Tibial nerve (tissue), 4 donors: ENCODE measurements at regions not wholly inside any gene's neighbourhood (a gene's known extent, or its start where the extent isn't known, plus 50 kb on each side); places are given as distances from the start of the nearest gene placed in this dataset.

Experiments used
- EP300 ChIP-seq, 2 donors: sonication (generic); formaldehyde crosslinking; IDR thresholded peaks; one replicate each; pipeline ENCODE4 v1.6.1; 2017; ENCODE audit warnings: antibody characterized with exemption in 2 of 2, mild to moderate bottlenecking in 1 of 2
- TF ChIP-seq, protein P1 (sequence below), 5 experiments: fragments of 200-600 bp in 3 of 5; fragments of 450-650 bp in 2 of 5; sonication (generic) in 3 of 5; IDR thresholded peaks; one replicate each; pipeline ENCODE4 v1.5.1; 2016 to 2019; ENCODE audit warnings: antibody characterized with exemption in 5 of 5, mild to moderate bottlenecking in 3 of 5, moderate library complexity in 2 of 5

DNA sequence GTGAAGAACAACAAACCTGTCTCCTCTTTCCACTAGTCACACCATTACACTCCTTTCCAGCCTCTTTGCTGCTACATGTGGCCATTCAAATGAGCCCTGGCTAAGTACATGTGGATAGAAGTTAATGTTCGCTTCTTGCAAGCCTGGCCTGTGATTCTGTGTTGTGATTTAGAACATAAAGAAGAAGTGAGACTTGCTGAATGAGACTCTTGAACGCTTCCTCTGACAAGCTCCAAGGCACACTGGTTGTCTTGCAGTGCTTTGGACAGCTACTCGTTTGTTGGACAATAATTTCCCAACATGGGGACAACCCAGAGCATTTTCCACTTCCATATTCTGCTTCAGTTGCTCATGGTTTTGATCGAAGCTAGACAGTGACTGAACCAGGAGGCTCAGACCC lies 57.3 kb downstream of the CCDC74A start:
- TF ChIP-seq, protein P1, sequence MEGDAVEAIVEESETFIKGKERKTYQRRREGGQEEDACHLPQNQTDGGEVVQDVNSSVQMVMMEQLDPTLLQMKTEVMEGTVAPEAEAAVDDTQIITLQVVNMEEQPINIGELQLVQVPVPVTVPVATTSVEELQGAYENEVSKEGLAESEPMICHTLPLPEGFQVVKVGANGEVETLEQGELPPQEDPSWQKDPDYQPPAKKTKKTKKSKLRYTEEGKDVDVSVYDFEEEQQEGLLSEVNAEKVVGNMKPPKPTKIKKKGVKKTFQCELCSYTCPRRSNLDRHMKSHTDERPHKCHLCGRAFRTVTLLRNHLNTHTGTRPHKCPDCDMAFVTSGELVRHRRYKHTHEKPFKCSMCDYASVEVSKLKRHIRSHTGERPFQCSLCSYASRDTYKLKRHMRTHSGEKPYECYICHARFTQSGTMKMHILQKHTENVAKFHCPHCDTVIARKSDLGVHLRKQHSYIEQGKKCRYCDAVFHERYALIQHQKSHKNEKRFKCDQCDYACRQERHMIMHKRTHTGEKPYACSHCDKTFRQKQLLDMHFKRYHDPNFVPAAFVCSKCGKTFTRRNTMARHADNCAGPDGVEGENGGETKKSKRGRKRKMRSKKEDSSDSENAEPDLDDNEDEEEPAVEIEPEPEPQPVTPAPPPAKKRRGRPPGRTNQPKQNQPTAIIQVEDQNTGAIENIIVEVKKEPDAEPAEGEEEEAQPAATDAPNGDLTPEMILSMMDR (IDR thresholded peaks at IDR 0.05) = no peak
- TF ChIP-seq EP300 (IDR thresholded peaks at IDR 0.05) = no peak
